ENCODE measurements at regions not wholly inside any gene's neighbourhood (a gene's known extent, or its start where the extent isn't known, plus 50 kb on each side); places are given as distances from the start of the nearest gene placed in this dataset.

DNA sequence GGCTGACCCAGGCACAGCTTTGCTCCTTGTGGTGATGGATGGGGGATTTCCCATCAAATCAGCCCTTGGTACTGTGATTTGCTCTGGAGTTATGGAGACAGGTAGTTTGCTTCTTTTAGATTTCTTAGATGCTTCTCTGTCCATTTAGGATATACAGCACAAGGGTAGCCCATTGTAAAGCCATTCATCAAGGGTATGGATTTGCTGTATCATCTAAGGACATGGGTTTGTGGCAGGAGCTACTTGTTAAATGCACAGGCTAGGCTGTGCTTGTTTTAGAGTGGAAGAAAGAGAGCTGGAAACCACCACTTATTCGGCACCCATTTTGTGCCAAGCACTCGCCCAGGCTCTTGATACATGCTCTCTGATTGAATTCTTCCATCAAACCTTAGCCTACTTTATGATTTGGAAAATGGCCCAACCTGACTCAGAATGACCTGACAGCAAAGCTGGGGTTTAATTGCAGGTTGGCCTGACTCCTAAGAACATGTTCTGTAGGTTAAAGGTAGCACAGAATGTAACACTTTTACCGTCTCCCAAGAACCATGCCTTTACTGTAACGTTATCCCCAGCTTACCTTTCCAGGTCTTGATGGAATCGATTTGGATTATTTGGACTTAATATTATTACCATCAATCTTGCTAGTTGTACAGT lies 168.0 kb downstream of the SNX10 start:
- intact Hi-C loops (cut with DNase I) = no loop called here
- Histone ChIP-seq H3K4me1 (peaks cover 23% of the 10 kb centered on the region), H3K27me3 (no peaks in the 10 kb centered on the region), H3K36me3 (replicated peaks in 1 of 2; ENCODE audit: insufficient read depth in 1 of 2, low read depth in 2 of 2) (no peaks in the 10 kb centered on the region), H3K9me3 (no peaks in the 10 kb centered on the region), H3K4me3 (no peak overlapping the region), H3K27ac (peak overlapping the region in 3 of 4 donors; percentile 46 to 68 (median 53))
- no peak for TF ChIP-seq POLR2A (IDR thresholded peaks at IDR 0.05)
- TF ChIP-seq, protein P1, sequence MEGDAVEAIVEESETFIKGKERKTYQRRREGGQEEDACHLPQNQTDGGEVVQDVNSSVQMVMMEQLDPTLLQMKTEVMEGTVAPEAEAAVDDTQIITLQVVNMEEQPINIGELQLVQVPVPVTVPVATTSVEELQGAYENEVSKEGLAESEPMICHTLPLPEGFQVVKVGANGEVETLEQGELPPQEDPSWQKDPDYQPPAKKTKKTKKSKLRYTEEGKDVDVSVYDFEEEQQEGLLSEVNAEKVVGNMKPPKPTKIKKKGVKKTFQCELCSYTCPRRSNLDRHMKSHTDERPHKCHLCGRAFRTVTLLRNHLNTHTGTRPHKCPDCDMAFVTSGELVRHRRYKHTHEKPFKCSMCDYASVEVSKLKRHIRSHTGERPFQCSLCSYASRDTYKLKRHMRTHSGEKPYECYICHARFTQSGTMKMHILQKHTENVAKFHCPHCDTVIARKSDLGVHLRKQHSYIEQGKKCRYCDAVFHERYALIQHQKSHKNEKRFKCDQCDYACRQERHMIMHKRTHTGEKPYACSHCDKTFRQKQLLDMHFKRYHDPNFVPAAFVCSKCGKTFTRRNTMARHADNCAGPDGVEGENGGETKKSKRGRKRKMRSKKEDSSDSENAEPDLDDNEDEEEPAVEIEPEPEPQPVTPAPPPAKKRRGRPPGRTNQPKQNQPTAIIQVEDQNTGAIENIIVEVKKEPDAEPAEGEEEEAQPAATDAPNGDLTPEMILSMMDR (IDR thresholded peaks at IDR 0.05) = no peak
- ATAC-seq (peak; percentile 48), DNase-seq (no peak)
- 31 to 36% methylated on average over 5 of the region's 5 CpGs for WGBS, 2 donors

DNA sequence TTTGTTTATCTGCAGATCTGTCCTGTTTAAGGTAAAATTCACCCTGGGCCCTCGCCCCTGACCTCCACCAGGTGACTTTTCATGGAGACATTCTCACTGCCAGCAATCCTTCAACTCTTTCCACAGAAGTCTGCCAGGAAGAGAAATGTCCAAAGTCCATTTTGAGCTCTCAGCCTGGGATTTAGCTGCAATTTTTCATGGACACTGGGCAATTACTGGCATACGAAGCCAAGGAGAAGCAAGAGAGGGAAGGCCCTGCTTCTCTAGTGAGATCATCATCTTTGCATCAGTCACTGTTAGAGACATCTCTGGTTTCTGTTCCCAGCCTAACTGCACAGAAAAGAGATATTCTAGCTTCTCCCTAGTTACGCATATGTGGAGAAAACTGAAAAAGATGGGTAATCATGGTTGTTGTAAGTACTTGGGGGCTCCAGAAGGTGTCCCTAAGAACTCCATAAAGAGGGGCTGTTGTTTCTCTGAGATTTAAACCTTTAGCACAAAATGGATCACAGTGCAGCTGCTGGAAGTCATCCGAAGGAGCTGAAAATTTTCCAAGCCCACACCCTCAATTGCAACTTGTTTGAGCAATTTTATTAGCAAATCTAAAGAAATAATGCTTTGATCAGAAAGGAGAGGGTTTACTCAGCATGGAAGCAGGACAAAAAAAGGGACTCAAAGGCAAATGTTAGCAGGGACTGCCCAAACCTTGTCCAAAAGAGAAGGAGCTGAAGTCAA lies 168.9 kb downstream of the SNX10 start:
- TF ChIP-seq, protein P1 (IDR thresholded peaks at IDR 0.05) = no peak
- TF ChIP-seq POLR2A (IDR thresholded peaks at IDR 0.05) = no peak
- peaks cover 23% of the 10 kb centered on the region for H3K4me1 ChIP-seq
- peak overlapping the region in 3 of 4 donors; percentile 46 to 68 (median 53) for H3K27ac ChIP-seq
- no peaks in the 10 kb centered on the region for H3K36me3 ChIP-seq (replicated peaks in 1 of 2; ENCODE audit: insufficient read depth in 1 of 2, low read depth in 2 of 2)
- DNase-seq (peak in 2 of 4 donors; percentile 47 to 59), ATAC-seq (peak; percentile 79)
- intact Hi-C loops (cut with DNase I) = no loop called here
- H3K27me3 ChIP-seq = no peaks in the 10 kb centered on the region
- WGBS, 2 donors = 52 to 57% methylated on average over 4 of the region's 4 CpGs
- H3K4me3 ChIP-seq = no peak overlapping the region
- no peaks in the 10 kb centered on the region for H3K9me3 ChIP-seq

DNA sequence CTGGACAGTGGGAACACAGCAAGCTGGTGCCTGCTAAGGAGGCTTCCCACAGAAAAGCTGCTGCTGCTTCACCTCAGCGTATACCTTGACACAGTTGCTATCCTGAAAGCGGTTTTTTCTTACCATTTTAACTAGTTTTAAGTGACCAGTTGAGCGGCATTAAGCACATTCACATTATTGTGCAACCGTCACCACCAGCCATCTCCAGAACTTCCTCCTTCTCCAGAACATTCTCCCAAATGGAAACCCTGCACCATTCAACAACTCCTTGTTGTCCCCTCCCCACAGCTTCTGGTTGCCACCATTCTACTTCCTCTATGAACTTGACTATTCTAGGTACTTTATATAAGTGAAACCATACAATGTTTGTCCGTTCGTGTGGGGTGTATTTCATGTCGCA lies 169.9 kb downstream of the SNX10 start:
- H3K4me3 ChIP-seq = no peak overlapping the region
- H3K27ac ChIP-seq = no peak overlapping the region
- DNase-seq (no peak), ATAC-seq (no peak)
- WGBS, 2 donors = 86 to 97% methylated on average over 7 of the region's 7 CpGs
- no peaks in the 10 kb centered on the region for H3K36me3 ChIP-seq (replicated peaks in 1 of 2; ENCODE audit: insufficient read depth in 1 of 2, low read depth in 2 of 2)
- H3K27me3 ChIP-seq = no peaks in the 10 kb centered on the region
- H3K4me1 ChIP-seq = peaks cover 23% of the 10 kb centered on the region
- TF ChIP-seq, protein P1 (IDR thresholded peaks at IDR 0.05) = no peak
- no peak for TF ChIP-seq POLR2A (IDR thresholded peaks at IDR 0.05)
- no peaks in the 10 kb centered on the region for H3K9me3 ChIP-seq
- intact Hi-C loops (cut with DNase I) = no loop called here

DNA sequence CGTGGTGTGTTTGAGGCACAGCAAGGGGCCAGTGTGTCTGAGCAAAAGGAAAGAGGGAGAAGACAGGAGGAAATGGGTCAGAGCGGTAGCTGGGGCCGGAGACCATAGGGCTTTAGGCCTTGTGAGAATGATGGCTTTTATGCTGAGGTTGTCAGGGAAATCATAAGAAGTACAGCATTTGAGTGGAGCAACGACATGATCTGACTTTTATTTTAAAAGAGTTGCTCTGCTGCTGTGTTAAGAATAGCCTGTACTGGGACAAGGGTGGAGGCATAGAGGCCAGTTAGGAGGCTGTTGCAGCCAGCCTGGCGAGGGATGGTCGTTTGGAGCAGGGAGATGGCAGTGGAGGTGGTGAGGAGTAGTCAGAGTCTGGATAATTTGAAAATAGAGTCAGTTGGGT lies 174.3 kb downstream of the SNX10 start:
- no peak overlapping the region for H3K27ac ChIP-seq
- peaks cover 4% of the 10 kb centered on the region for H3K4me1 ChIP-seq
- WGBS, 2 donors = 75 to 93% methylated on average over 6 of the region's 6 CpGs
- no peaks in the 10 kb centered on the region for H3K27me3 ChIP-seq
- ATAC-seq (no peak), DNase-seq (no peak)
- intact Hi-C loops (cut with DNase I) = no loop called here
- H3K36me3 ChIP-seq (replicated peaks in 1 of 2; ENCODE audit: insufficient read depth in 1 of 2, low read depth in 2 of 2) = no peaks in the 10 kb centered on the region
- no peak overlapping the region for H3K4me3 ChIP-seq
- TF ChIP-seq, protein P1 (IDR thresholded peaks at IDR 0.05) = no peak
- TF ChIP-seq POLR2A (IDR thresholded peaks at IDR 0.05) = no peak
- no peaks in the 10 kb centered on the region for H3K9me3 ChIP-seq
